ENCODE measurements at regions not wholly inside any gene's neighbourhood (a gene's known extent, or its start where the extent isn't known, plus 50 kb on each side); places are given as distances from the start of the nearest gene placed in this dataset.

GRCh38 chr10:62904281-62904875 is 88.2 kb upstream of the EGR2 start:
- no peak for TF ChIP-seq CTCF (IDR thresholded peaks at IDR 0.05)
- Histone ChIP-seq H3K4me1 (no peaks in the 10 kb centered on the region), H3K27me3 (no peaks in the 10 kb centered on the region), H3K4me3 (no peak overlapping the region), H3K36me3 (no peaks in the 10 kb centered on the region), H3K27ac (no peak overlapping the region), H3K9me3 (no peaks in the 10 kb centered on the region)
- no peak for DNase-seq
- intact Hi-C loops (cut with DNase I) = no loop called here
- ATAC-seq = no peak

GRCh38 chr10:62903828-62904227 is 87.7 kb upstream of the EGR2 start:
- Histone ChIP-seq H3K27me3 (no peaks in the 10 kb centered on the region), H3K36me3 (no peaks in the 10 kb centered on the region), H3K9me3 (no peaks in the 10 kb centered on the region), H3K4me1 (no peaks in the 10 kb centered on the region), H3K27ac (no peak overlapping the region), H3K4me3 (no peak overlapping the region)
- no peak for TF ChIP-seq CTCF (IDR thresholded peaks at IDR 0.05)
- ATAC-seq = no peak
- DNase-seq = no peak
- intact Hi-C loops (cut with DNase I) = no loop called here

GRCh38 chr10:62900829-62901571 is 84.8 kb upstream of the EGR2 start:
- no peak for ATAC-seq
- no peak for TF ChIP-seq CTCF (IDR thresholded peaks at IDR 0.05)

GRCh38 chr10:62899311-62899710 is 83.1 kb upstream of the EGR2 start:
- Histone ChIP-seq H3K36me3 (no peaks in the 10 kb centered on the region), H3K4me1 (no peaks in the 10 kb centered on the region), H3K27me3 (no peaks in the 10 kb centered on the region), H3K4me3 (no peak overlapping the region), H3K9me3 (no peaks in the 10 kb centered on the region), H3K27ac (no peak overlapping the region)
- ATAC-seq = no peak
- peak in 2 of 4 donors; percentile 18 to 41 for DNase-seq
- intact Hi-C loops (cut with DNase I) = no loop called here
- no peak for TF ChIP-seq CTCF (IDR thresholded peaks at IDR 0.05)

More at GRCh38 chr10:62900829-62901571, 84.8 kb upstream of the EGR2 start:
- DNase-seq = no peak
- Histone ChIP-seq H3K36me3 (no peaks in the 10 kb centered on the region), H3K4me3 (no peak overlapping the region), H3K27ac (no peak overlapping the region), H3K4me1 (no peaks in the 10 kb centered on the region), H3K27me3 (no peaks in the 10 kb centered on the region), H3K9me3 (no peaks in the 10 kb centered on the region)
- intact Hi-C loops (cut with DNase I) = no loop called here

GRCh38 chr10:62895063-62895462 is 78.9 kb upstream of the EGR2 start:
- peak in 1 of 4 donors; percentile 24 for DNase-seq
- Histone ChIP-seq H3K9me3 (no peaks in the 10 kb centered on the region), H3K36me3 (no peaks in the 10 kb centered on the region), H3K4me1 (no peaks in the 10 kb centered on the region), H3K4me3 (no peak overlapping the region), H3K27me3 (no peaks in the 10 kb centered on the region), H3K27ac (no peak overlapping the region)
- peak; percentile 27 for ATAC-seq
- TF ChIP-seq CTCF (IDR thresholded peaks at IDR 0.05) = no peak
- intact Hi-C loops (cut with DNase I) = no loop called here
